Upper lobe of left lung (tissue), 4 donors: ENCODE measurements at regions not wholly inside any gene's neighbourhood (a gene's known extent, or its start where the extent isn't known, plus 50 kb on each side); places are given as distances from the start of the nearest gene placed in this dataset.

Experiments
- CTCF ChIP-seq, 6 experiments: fragments of 450-650 bp in 4 of 6; fragments of 200-600 bp in 2 of 6; sonication (generic) in 2 of 6; IDR thresholded peaks; one replicate each; pipeline ENCODE4 v1.5.1; 2016 to 2019; ENCODE audit warnings: antibody characterized with exemption in 6 of 6
- POLR2A ChIP-seq, 4 donors: fragments of 450-650 bp; IDR thresholded peaks; one replicate each; pipeline ENCODE4 v1.5.1; 2016 to 2017; ENCODE audit warnings: antibody characterized with exemption in 4 of 4, mild to moderate bottlenecking in 2 of 4
- POLR2AphosphoS5 ChIP-seq, 2 donors: sonication (generic); formaldehyde crosslinking; IDR thresholded peaks; one replicate each; pipeline ENCODE4 v1.5.1; 2017; ENCODE audit warnings: antibody characterized with exemption in 2 of 2

- TF ChIP-seq POLR2A (IDR thresholded peaks at IDR 0.05) (no peak), CTCF (IDR thresholded peaks at IDR 0.05) (no peak), POLR2AphosphoS5 (IDR thresholded peaks at IDR 0.05) (no peak)
These were observed 57.0 kb upstream of the DIO3 start for GRCh38 chr14:101504096-101504948.
